ENCODE measurements at regions not wholly inside any gene's neighbourhood (a gene's known extent, or its start where the extent isn't known, plus 50 kb on each side); places are given as distances from the start of the nearest gene placed in this dataset.

- Histone ChIP-seq H3K23ac (ENCODE audit: low read length) (no peak overlapping the region), H2BK5ac (ENCODE audit: low read depth, low read length, poor library complexity) (no peak overlapping the region)
Observed at GRCh38 chr6:115843945-115844344, 216.7 kb downstream of the FRK start.

GRCh38 chr6:115842338-115842737 is 218.4 kb downstream of the FRK start:
- Histone ChIP-seq H3K9me3 (ENCODE audit: insufficient read depth, low read depth, low read length) (no peaks in the 10 kb centered on the region), H3K27me3 (ENCODE audit: insufficient read depth, low read length) (no peaks in the 10 kb centered on the region), H2BK120ac (ENCODE audit: insufficient read depth, low read length, poor library complexity) (no peak overlapping the region), H4K12ac (ENCODE audit: low read depth, low read length) (no peak overlapping the region), H2AFZ (ENCODE audit: insufficient read depth, low read length, poor library complexity) (no peak overlapping the region), H2AK5ac (ENCODE audit: low read length) (no peak overlapping the region), H2BK5ac (ENCODE audit: low read depth, low read length, poor library complexity) (no peak overlapping the region), H4K91ac (ENCODE audit: low read depth, low read length) (no peak overlapping the region), H4K8ac (ENCODE audit: low read depth, low read length) (no peak overlapping the region), H3K4me2 (ENCODE audit: low read length) (no peak overlapping the region), H2BK12ac (ENCODE audit: low read length) (no peak overlapping the region), H3K18ac (ENCODE audit: low read length) (no peak overlapping the region), H3K4me1 (ENCODE audit: control insufficient read depth in 1 of 2, insufficient read depth in 2 of 2, low read length in 2 of 2) (no peaks in the 10 kb centered on the region), H3K27ac (ENCODE audit: low read depth, low read length) (no peak overlapping the region), H3K4ac (ENCODE audit: low read depth, low read length) (no peak overlapping the region), H3K23ac (ENCODE audit: low read length) (no peak overlapping the region), H3K14ac (ENCODE audit: low read length) (no peak overlapping the region), H3K79me2 (ENCODE audit: control insufficient read depth, insufficient read depth, low read length, poor library complexity) (no peaks in the 10 kb centered on the region), H3K4me3 (ENCODE audit: low read depth, low read length) (no peak overlapping the region), H3K9ac (ENCODE audit: low read length) (no peak overlapping the region), H3K36me3 (ENCODE audit: control insufficient read depth in 1 of 2, insufficient read depth in 2 of 2, low read length in 2 of 2) (no peaks in the 10 kb centered on the region), H3K79me1 (ENCODE audit: low read length) (no peaks in the 10 kb centered on the region)
- no peak for DNase-seq
- no CpG with 5 or more reads among the region's 3 CpGs for WGBS (ENCODE audit: extremely low coverage, insufficient coverage, insufficient read length)

More at GRCh38 chr6:115843945-115844344, 216.7 kb downstream of the FRK start:
- H3K27me3 ChIP-seq (ENCODE audit: insufficient read depth, low read length): no peaks in the 10 kb centered on the region
- H3K9me3 ChIP-seq (ENCODE audit: insufficient read depth, low read depth, low read length): no peaks in the 10 kb centered on the region
- no peak overlapping the region for H2BK12ac ChIP-seq (ENCODE audit: low read length)
- H3K4me3 ChIP-seq (ENCODE audit: low read depth, low read length): no peak overlapping the region
- no peaks in the 10 kb centered on the region for H3K79me2 ChIP-seq (ENCODE audit: control insufficient read depth, insufficient read depth, low read length, poor library complexity)
- H3K36me3 ChIP-seq (ENCODE audit: control insufficient read depth in 1 of 2, insufficient read depth in 2 of 2, low read length in 2 of 2): no peaks in the 10 kb centered on the region
- no peaks in the 10 kb centered on the region for H3K4me1 ChIP-seq (ENCODE audit: control insufficient read depth in 1 of 2, insufficient read depth in 2 of 2, low read length in 2 of 2)
- no peak overlapping the region for H3K27ac ChIP-seq (ENCODE audit: low read depth, low read length)
- H2BK120ac ChIP-seq (ENCODE audit: insufficient read depth, low read length, poor library complexity): no peak overlapping the region
- no peak overlapping the region for H3K18ac ChIP-seq (ENCODE audit: low read length)
- no peaks in the 10 kb centered on the region for H3K79me1 ChIP-seq (ENCODE audit: low read length)
- no peak overlapping the region for H4K8ac ChIP-seq (ENCODE audit: low read depth, low read length)
- H4K12ac ChIP-seq (ENCODE audit: low read depth, low read length): no peak overlapping the region
- no peak overlapping the region for H3K14ac ChIP-seq (ENCODE audit: low read length)
- DNase-seq: no peak
- no peak overlapping the region for H3K9ac ChIP-seq (ENCODE audit: low read length)
- no peak overlapping the region for H2AFZ ChIP-seq (ENCODE audit: insufficient read depth, low read length, poor library complexity)
- no peak overlapping the region for H3K4ac ChIP-seq (ENCODE audit: low read depth, low read length)
- H4K91ac ChIP-seq (ENCODE audit: low read depth, low read length): no peak overlapping the region
- no peak overlapping the region for H3K4me2 ChIP-seq (ENCODE audit: low read length)
- H2AK5ac ChIP-seq (ENCODE audit: low read length): no peak overlapping the region

- Histone ChIP-seq H3K4me3 (ENCODE audit: low read depth, low read length) (no peak overlapping the region), H3K14ac (ENCODE audit: low read length) (no peak overlapping the region), H2BK120ac (ENCODE audit: insufficient read depth, low read length, poor library complexity) (no peak overlapping the region), H3K4me2 (ENCODE audit: low read length) (no peak overlapping the region), H4K91ac (ENCODE audit: low read depth, low read length) (no peak overlapping the region), H3K4me1 (ENCODE audit: control insufficient read depth in 1 of 2, insufficient read depth in 2 of 2, low read length in 2 of 2) (no peaks in the 10 kb centered on the region), H2BK12ac (ENCODE audit: low read length) (no peak overlapping the region), H3K27me3 (ENCODE audit: insufficient read depth, low read length) (no peaks in the 10 kb centered on the region), H2AK5ac (ENCODE audit: low read length) (no peak overlapping the region), H3K79me1 (ENCODE audit: low read length) (no peaks in the 10 kb centered on the region), H3K9me3 (ENCODE audit: insufficient read depth, low read depth, low read length) (no peaks in the 10 kb centered on the region), H3K36me3 (ENCODE audit: control insufficient read depth in 1 of 2, insufficient read depth in 2 of 2, low read length in 2 of 2) (no peaks in the 10 kb centered on the region), H4K8ac (ENCODE audit: low read depth, low read length) (no peak overlapping the region), H3K4ac (ENCODE audit: low read depth, low read length) (no peak overlapping the region), H3K79me2 (ENCODE audit: control insufficient read depth, insufficient read depth, low read length, poor library complexity) (no peaks in the 10 kb centered on the region), H3K27ac (ENCODE audit: low read depth, low read length) (no peak overlapping the region), H3K23ac (ENCODE audit: low read length) (no peak overlapping the region), H3K18ac (ENCODE audit: low read length) (no peak overlapping the region), H4K12ac (ENCODE audit: low read depth, low read length) (no peak overlapping the region), H3K9ac (ENCODE audit: low read length) (no peak overlapping the region), H2BK5ac (ENCODE audit: low read depth, low read length, poor library complexity) (no peak overlapping the region), H2AFZ (ENCODE audit: insufficient read depth, low read length, poor library complexity) (no peak overlapping the region)
- DNase-seq: no peak
- WGBS (ENCODE audit: extremely low coverage, insufficient coverage, insufficient read length): no CpG with 5 or more reads among the region's 7 CpGs
Observed at GRCh38 chr6:115839583-115840181, 221.0 kb downstream of the FRK start.

- no peak overlapping the region for H4K91ac ChIP-seq (ENCODE audit: low read depth, low read length)
- no peaks in the 10 kb centered on the region for H3K4me1 ChIP-seq (ENCODE audit: control insufficient read depth in 1 of 2, insufficient read depth in 2 of 2, low read length in 2 of 2)
- no peaks in the 10 kb centered on the region for H3K79me2 ChIP-seq (ENCODE audit: control insufficient read depth, insufficient read depth, low read length, poor library complexity)
- no peak overlapping the region for H4K8ac ChIP-seq (ENCODE audit: low read depth, low read length)
- no peak overlapping the region for H3K14ac ChIP-seq (ENCODE audit: low read length)
- H4K12ac ChIP-seq (ENCODE audit: low read depth, low read length): no peak overlapping the region
- no peak overlapping the region for H2AK5ac ChIP-seq (ENCODE audit: low read length)
- no peak overlapping the region for H2BK12ac ChIP-seq (ENCODE audit: low read length)
- no peak overlapping the region for H2BK120ac ChIP-seq (ENCODE audit: insufficient read depth, low read length, poor library complexity)
- H3K9me3 ChIP-seq (ENCODE audit: insufficient read depth, low read depth, low read length): no peaks in the 10 kb centered on the region
- H3K27ac ChIP-seq (ENCODE audit: low read depth, low read length): no peak overlapping the region
- DNase-seq: peak in 1 of 2 donors; percentile 46
- H2BK5ac ChIP-seq (ENCODE audit: low read depth, low read length, poor library complexity): no peak overlapping the region
- H3K79me1 ChIP-seq (ENCODE audit: low read length): no peaks in the 10 kb centered on the region
- no peak overlapping the region for H3K4me2 ChIP-seq (ENCODE audit: low read length)
- no peak overlapping the region for H3K9ac ChIP-seq (ENCODE audit: low read length)
- no peaks in the 10 kb centered on the region for H3K27me3 ChIP-seq (ENCODE audit: insufficient read depth, low read length)
- H2AFZ ChIP-seq (ENCODE audit: insufficient read depth, low read length, poor library complexity): no peak overlapping the region
- no peaks in the 10 kb centered on the region for H3K36me3 ChIP-seq (ENCODE audit: control insufficient read depth in 1 of 2, insufficient read depth in 2 of 2, low read length in 2 of 2)
- no peak overlapping the region for H3K4me3 ChIP-seq (ENCODE audit: low read depth, low read length)
- H3K4ac ChIP-seq (ENCODE audit: low read depth, low read length): no peak overlapping the region
- no CpG with 5 or more reads among the region's 3 CpGs for WGBS (ENCODE audit: extremely low coverage, insufficient coverage, insufficient read length)
- no peak overlapping the region for H3K23ac ChIP-seq (ENCODE audit: low read length)
- H3K18ac ChIP-seq (ENCODE audit: low read length): no peak overlapping the region
Observed at GRCh38 chr6:115838763-115839401, 221.8 kb downstream of the FRK start.
